ENCODE measurements at regions not wholly inside any gene's neighbourhood (a gene's known extent, or its start where the extent isn't known, plus 50 kb on each side); places are given as distances from the start of the nearest gene placed in this dataset.

GRCh38 chr6:14276667-14277404, 159.3 kb downstream of the CD83 start:
- peak; percentile 64 for DNase-seq (ENCODE audit: insufficient read length, low spot score, missing footprints)

GRCh38 chr6:14277405-14277930, 159.9 kb downstream of the CD83 start:
- H2AFZ ChIP-seq (ENCODE audit: low read length): no peak overlapping the region
- H3K4me1 ChIP-seq (ENCODE audit: insufficient read depth, low read length): peaks cover 25% of the 10 kb centered on the region
- no peaks in the 10 kb centered on the region for H4K20me1 ChIP-seq (ENCODE audit: insufficient read depth, low read length)
- peaks cover 3% of the 10 kb centered on the region for H3K9me3 ChIP-seq (ENCODE audit: low read depth, low read length)
- no peak overlapping the region for H3K4me3 ChIP-seq (ENCODE audit: insufficient read depth, low read length)
- peak overlapping the region; percentile 49 for H3K27ac ChIP-seq (ENCODE audit: low read depth, low read length)
- no peaks in the 10 kb centered on the region for H3K27me3 ChIP-seq (ENCODE audit: insufficient read depth, low read length)
- H3K79me2 ChIP-seq (ENCODE audit: insufficient read depth, low read length): no peaks in the 10 kb centered on the region
- TF ChIP-seq CTCF (IDR thresholded peaks at IDR 0.05; ENCODE audit: extremely low read depth, low read depth, low read length): no peak
- no peaks in the 10 kb centered on the region for H3K36me3 ChIP-seq (ENCODE audit: insufficient read depth, low read length)
- H3K4me2 ChIP-seq (ENCODE audit: insufficient read depth, low read length): peak overlapping the region; percentile 5
- DNase-seq (ENCODE audit: insufficient read length, low spot score, missing footprints): peak; percentile 43

More at GRCh38 chr6:14276667-14277404, 159.3 kb downstream of the CD83 start:
- H3K79me2 ChIP-seq (ENCODE audit: insufficient read depth, low read length): no peaks in the 10 kb centered on the region
- H3K4me2 ChIP-seq (ENCODE audit: insufficient read depth, low read length): peak overlapping the region; percentile 5
- no peak overlapping the region for H3K4me3 ChIP-seq (ENCODE audit: insufficient read depth, low read length)
- peaks cover 29% of the 10 kb centered on the region for H3K4me1 ChIP-seq (ENCODE audit: insufficient read depth, low read length)
- H3K36me3 ChIP-seq (ENCODE audit: insufficient read depth, low read length): no peaks in the 10 kb centered on the region
- H2AFZ ChIP-seq (ENCODE audit: low read length): peak overlapping the region; percentile 54
- no peak for TF ChIP-seq CTCF (IDR thresholded peaks at IDR 0.05; ENCODE audit: extremely low read depth, low read depth, low read length)
- H4K20me1 ChIP-seq (ENCODE audit: insufficient read depth, low read length): no peaks in the 10 kb centered on the region
- no peaks in the 10 kb centered on the region for H3K27me3 ChIP-seq (ENCODE audit: insufficient read depth, low read length)
- H3K27ac ChIP-seq (ENCODE audit: low read depth, low read length): peak overlapping the region; percentile 49
- peaks cover 3% of the 10 kb centered on the region for H3K9me3 ChIP-seq (ENCODE audit: low read depth, low read length)

- H3K4me3 ChIP-seq (ENCODE audit: insufficient read depth, low read length): no peak overlapping the region
- no peak overlapping the region for H2AFZ ChIP-seq (ENCODE audit: low read length)
- H3K4me1 ChIP-seq (ENCODE audit: insufficient read depth, low read length): peaks cover 25% of the 10 kb centered on the region
- no peak overlapping the region for H3K4me2 ChIP-seq (ENCODE audit: insufficient read depth, low read length)
- no peaks in the 10 kb centered on the region for H3K27me3 ChIP-seq (ENCODE audit: insufficient read depth, low read length)
- no peak for TF ChIP-seq CTCF (IDR thresholded peaks at IDR 0.05; ENCODE audit: extremely low read depth, low read depth, low read length)
- no peaks in the 10 kb centered on the region for H4K20me1 ChIP-seq (ENCODE audit: insufficient read depth, low read length)
- no peak overlapping the region for H3K27ac ChIP-seq (ENCODE audit: low read depth, low read length)
- no peaks in the 10 kb centered on the region for H3K36me3 ChIP-seq (ENCODE audit: insufficient read depth, low read length)
- H3K9me3 ChIP-seq (ENCODE audit: low read depth, low read length): no peaks in the 10 kb centered on the region
- peak; percentile 79 for DNase-seq (ENCODE audit: insufficient read length, low spot score, missing footprints)
- H3K79me2 ChIP-seq (ENCODE audit: insufficient read depth, low read length): no peaks in the 10 kb centered on the region
Measured at GRCh38 chr6:14278006-14278405, 160.4 kb downstream of the CD83 start.

GRCh38 chr6:14278446-14278845, 160.9 kb downstream of the CD83 start:
- Histone ChIP-seq H3K4me2 (ENCODE audit: insufficient read depth, low read length) (no peak overlapping the region), H3K27ac (ENCODE audit: low read depth, low read length) (no peak overlapping the region), H3K9me3 (ENCODE audit: low read depth, low read length) (no peaks in the 10 kb centered on the region), H3K36me3 (ENCODE audit: insufficient read depth, low read length) (no peaks in the 10 kb centered on the region), H2AFZ (ENCODE audit: low read length) (no peak overlapping the region), H3K27me3 (ENCODE audit: insufficient read depth, low read length) (no peaks in the 10 kb centered on the region), H3K4me3 (ENCODE audit: insufficient read depth, low read length) (no peak overlapping the region), H3K4me1 (ENCODE audit: insufficient read depth, low read length) (peaks cover 25% of the 10 kb centered on the region), H4K20me1 (ENCODE audit: insufficient read depth, low read length) (no peaks in the 10 kb centered on the region), H3K79me2 (ENCODE audit: insufficient read depth, low read length) (no peaks in the 10 kb centered on the region)
- DNase-seq (ENCODE audit: insufficient read length, low spot score, missing footprints): no peak
- TF ChIP-seq CTCF (IDR thresholded peaks at IDR 0.05; ENCODE audit: extremely low read depth, low read depth, low read length): no peak
